H1 (cell line): ENCODE measurements at regions not wholly inside any gene's neighbourhood (a gene's known extent, or its start where the extent isn't known, plus 50 kb on each side); places are given as distances from the start of the nearest gene placed in this dataset.

Experiments
- CTCF ChIA-PET: fragments of 300-600 bp; sonication (Branson Sonifier 250); formaldehyde crosslinking; loops from one replicate; lab custom pipeline; 2021; ENCODE audit not compliant: partially characterized antibody; lab: Charles Lee
- POLR2A ChIA-PET: fragments of 300-600 bp; sonication (Branson Sonifier 250); formaldehyde crosslinking; loops from one replicate; lab custom pipeline; 2021; ENCODE audit warnings: inconsistent platforms; ENCODE audit not compliant: partially characterized antibody; lab: Charles Lee
- DNase-seq, 2 experiments: peaks; one replicate each; pipeline versions ENCODE4 v3.0.0 to v3.0.0-alpha.2; 2010 to 2022; ENCODE audit warnings: low spot score in 2 of 2, low read depth in 1 of 2, mixed read lengths in 1 of 2
- FAIRE-seq: peaks from 2 replicates; lab custom pipeline; 2011; peaks lifted over from hg19 to GRCh38; lab: Jason Lieb, UNC
- H2AFZ ChIP-seq: 2 replicates; pipeline ENCODE4 v1.8.1; 2012; ENCODE audit warnings: low read length, inconsistent platforms
- H2AK5ac ChIP-seq: 2 replicates; pipeline ENCODE4 v1.6.1; 2013; ENCODE audit warnings: low read depth, low read length
- H2BK120ac ChIP-seq: replicated peaks from 2 replicates; pipeline ENCODE3; 2013; ENCODE audit warnings: low read depth, low read length, inconsistent platforms
- H2BK12ac ChIP-seq: 2 replicates; pipeline ENCODE4 v1.6.1; 2013; ENCODE audit warnings: low read depth, low read length
- H2BK15ac ChIP-seq: 2 replicates; pipeline ENCODE4 v1.6.1; 2013; ENCODE audit warnings: low read length
- H2BK20ac ChIP-seq: 2 replicates; pipeline ENCODE4 v1.6.1; 2013; ENCODE audit warnings: low read length
- H2BK5ac ChIP-seq: 2 replicates; pipeline ENCODE4 v1.6.1; 2013; ENCODE audit warnings: low read depth, low read length
- H3K14ac ChIP-seq: 2 replicates; pipeline ENCODE4 v1.6.1; 2013; ENCODE audit warnings: inconsistent platforms; ENCODE audit not compliant: insufficient read length
- H3K18ac ChIP-seq: 2 replicates; pipeline ENCODE4 v1.6.1; 2013; ENCODE audit warnings: low read length; ENCODE audit errors: extremely low read depth
- H3K23ac ChIP-seq: 2 replicates; pipeline ENCODE4 v1.6.1; 2013; ENCODE audit warnings: inconsistent platforms; ENCODE audit not compliant: insufficient read length
- H3K23me2 ChIP-seq: 2 replicates; pipeline ENCODE4 v1.6.1; 2013; ENCODE audit warnings: low read depth, low read length
- H3K27ac ChIP-seq: 2 replicates; pipeline ENCODE4 v1.6.1; 2011; ENCODE audit warnings: low read depth, low read length, inconsistent platforms
- H3K27me3 ChIP-seq, 4 experiments: replicated peaks in 1 of 4; 1 replicate in 1 of 4; 2 replicates in 3 of 4; pipeline versions ENCODE4 v1.6.1 to v1.8.1; 2011 to 2013; ENCODE audit warnings: low read length in 3 of 4, mild to moderate bottlenecking in 3 of 4, inconsistent platforms in 2 of 4, mixed read lengths in 2 of 4, moderate library complexity in 1 of 4; ENCODE audit not compliant: control insufficient read depth in 3 of 4, insufficient read depth in 3 of 4; ENCODE audit errors: extremely low read depth in 1 of 4
- H3K36me3 ChIP-seq, 4 experiments: 2 replicates each; pipeline versions ENCODE4 v1.6.1 to v1.8.1; 2011 to 2013; ENCODE audit warnings: mild to moderate bottlenecking in 4 of 4, low read length in 3 of 4, moderate library complexity in 2 of 4, control low read depth in 1 of 4, inconsistent platforms in 1 of 4; ENCODE audit not compliant: insufficient read depth in 4 of 4, control insufficient read depth in 2 of 4
- H3K4ac ChIP-seq: replicated peaks from 2 replicates; pipeline ENCODE3; 2013; ENCODE audit warnings: low read length, low read depth, mixed read lengths, inconsistent platforms; ENCODE audit not compliant: insufficient read length
- H3K4me1 ChIP-seq, 4 experiments: replicated peaks in 1 of 4; 1 replicate in 1 of 4; 2 replicates in 3 of 4; pipeline versions ENCODE4 v1.6.1 to v1.8.1; 2011 to 2013; ENCODE audit warnings: low read length in 3 of 4, inconsistent platforms in 2 of 4, mixed read lengths in 1 of 4; ENCODE audit not compliant: insufficient read depth in 4 of 4, control insufficient read depth in 3 of 4
- H3K4me2 ChIP-seq, 2 experiments: 2 replicates each; pipeline versions ENCODE4 v1.6.1 to v1.8.1; 2011 to 2013; ENCODE audit warnings: low read depth in 2 of 2, low read length in 2 of 2, control low read depth in 1 of 2, inconsistent platforms in 1 of 2, mild to moderate bottlenecking in 1 of 2; ENCODE audit not compliant: insufficient read depth in 1 of 2
- H3K4me3 ChIP-seq, 4 experiments: fragments of 200-600, 300-600 bp in 1 of 4; sonication (generic), shearing (Covaris generic), sonication (Bioruptor Twin) in 1 of 4; 2 replicates each; pipeline versions ENCODE4 v1.5.1 to v1.8.1; 2011 to 2016; ENCODE audit warnings: low read length in 4 of 4, low read depth in 3 of 4, control low read depth in 2 of 4, inconsistent platforms in 2 of 4, mild to moderate bottlenecking in 2 of 4, mixed read lengths in 1 of 4, moderate library complexity in 1 of 4; ENCODE audit not compliant: insufficient read depth in 2 of 4; ENCODE audit errors: extremely low read depth in 1 of 4
- H3K56ac ChIP-seq: replicated peaks from 2 replicates; pipeline ENCODE3; 2013; ENCODE audit warnings: low read depth, mild to moderate bottlenecking, mixed read lengths, low read length, inconsistent platforms; ENCODE audit not compliant: insufficient read length
- H3K79me1 ChIP-seq: 2 replicates; pipeline ENCODE4 v1.6.1; 2013; ENCODE audit warnings: low read depth, low read length, control low read depth
- H3K79me2 ChIP-seq, 2 experiments: 2 replicates each; pipeline versions ENCODE4 v1.6.1 to v1.8.1; 2012 to 2013; ENCODE audit warnings: low read length in 2 of 2, mild to moderate bottlenecking in 2 of 2, inconsistent platforms in 1 of 2; ENCODE audit not compliant: insufficient read depth in 2 of 2, control insufficient read depth in 1 of 2
- H3K9ac ChIP-seq, 4 experiments: replicated peaks in 1 of 4; 1 replicate in 1 of 4; 2 replicates in 3 of 4; pipeline versions ENCODE4 v1.6.1 to v1.8.1; 2011 to 2013; ENCODE audit warnings: low read depth in 3 of 4, low read length in 3 of 4, control low read depth in 2 of 4, mild to moderate bottlenecking in 2 of 4, moderate library complexity in 2 of 4, inconsistent platforms in 1 of 4; ENCODE audit errors: extremely low read depth in 1 of 4
- H3K9me3 ChIP-seq, 2 experiments: 2 replicates each; pipeline versions ENCODE4 v1.6.1 to v1.8.1; 2012 to 2013; ENCODE audit warnings: mild to moderate bottlenecking in 2 of 2, moderate library complexity in 2 of 2, control low read depth in 1 of 2, inconsistent platforms in 1 of 2, low read depth in 1 of 2, low read length in 1 of 2, mixed read lengths in 1 of 2; ENCODE audit not compliant: insufficient read depth in 2 of 2
- H4K20me1 ChIP-seq, 2 experiments: replicated peaks in 1 of 2; 2 replicates each; pipeline versions ENCODE3 to v1.8.1; 2011 to 2013; ENCODE audit warnings: inconsistent platforms in 2 of 2, low read length in 2 of 2, mild to moderate bottlenecking in 1 of 2; ENCODE audit not compliant: insufficient read depth in 2 of 2, control insufficient read depth in 1 of 2
- H4K5ac ChIP-seq: 2 replicates; pipeline ENCODE4 v1.6.1; 2013; ENCODE audit warnings: low read length, low read depth, mixed read lengths, inconsistent platforms; ENCODE audit not compliant: insufficient read length
- H4K8ac ChIP-seq: 2 replicates; pipeline ENCODE4 v1.8.0; 2013; ENCODE audit warnings: mild to moderate bottlenecking, moderate library complexity, low read length, inconsistent platforms; ENCODE audit not compliant: insufficient read depth; ENCODE audit errors: extremely low read depth
- H4K91ac ChIP-seq: replicated peaks from 2 replicates; pipeline ENCODE3; 2013; ENCODE audit warnings: low read length, mixed read lengths, inconsistent platforms; ENCODE audit not compliant: insufficient read length
- CREB1 ChIP-seq: IDR thresholded peaks from 2 replicates; pipeline ENCODE4 v1.6.1; 2012; ENCODE audit warnings: inconsistent platforms
- KDM4A ChIP-seq: IDR thresholded peaks from one replicate; pipeline ENCODE4 v1.7.1; 2012; ENCODE audit warnings: low read depth, mild to moderate bottlenecking, moderate library complexity, low read length, inconsistent platforms; ENCODE audit not compliant: severe bottlenecking
- NANOG ChIP-seq: IDR thresholded peaks from 2 replicates; pipeline ENCODE4 v1.6.1; 2011; ENCODE audit warnings: low read length, low read depth, mild to moderate bottlenecking, inconsistent platforms; ENCODE audit not compliant: insufficient read depth, poor library complexity, severe bottlenecking
- NRF1 ChIP-seq: IDR thresholded peaks from 2 replicates; pipeline ENCODE4 v1.6.1; 2011; ENCODE audit warnings: mild to moderate bottlenecking, low read depth, low read length, improper control_type of control experiment
- WGBS, 2 experiments: shearing (Covaris generic) in 1 of 2; methylation state at CpG; one replicate each; pipeline versions ENCODE4 v1.1.6 to v1.1.7; 2013 to 2015; ENCODE audit warnings: low lambda C conversion rate in 2 of 2, mixed read lengths in 2 of 2, inconsistent platforms in 1 of 2, low coverage in 1 of 2, missing lambda C conversion rate in 1 of 2; ENCODE audit not compliant: insufficient replicate concordance in 2 of 2, insufficient coverage in 1 of 2, insufficient read length in 1 of 2; ENCODE audit errors: extremely low coverage in 1 of 2, missing lambda C conversion rate in 1 of 2; 5-methylcytosine and 5-hydroxymethylcytosine counted together
- TF ChIP-seq, protein P1 (sequence below): IDR thresholded peaks from 2 replicates; pipeline ENCODE4 v1.6.1; 2011; ENCODE audit warnings: low read depth, mild to moderate bottlenecking, low read length; ENCODE audit not compliant: insufficient read depth
- TF ChIP-seq, protein P2 (sequence below): IDR thresholded peaks from 2 replicates; pipeline ENCODE4 v1.6.1; 2012; ENCODE audit warnings: low read length, inconsistent platforms

DNA sequence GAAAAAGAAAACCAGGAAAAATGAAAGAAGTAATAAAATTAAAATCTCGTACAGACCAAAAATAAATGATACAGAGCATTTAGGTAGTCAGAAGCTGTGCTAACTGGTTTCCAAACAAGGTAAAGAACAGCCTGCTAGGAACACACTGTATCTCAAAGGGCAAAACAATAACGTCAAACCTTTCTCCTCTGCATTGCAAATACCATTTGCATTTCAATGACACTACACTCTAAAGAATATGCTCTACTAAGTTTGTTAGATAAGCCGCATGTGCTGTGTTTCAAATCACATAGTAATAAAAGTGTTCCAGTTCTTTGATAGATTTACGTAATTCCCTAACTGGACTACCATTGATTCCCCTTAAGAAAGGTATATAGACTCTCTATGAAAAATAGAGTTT is 648.8 kb downstream of the PLA2G4A start:
- Histone ChIP-seq H3K18ac (no peak overlapping the region), H3K27ac (no peak overlapping the region), H4K91ac (no peak overlapping the region), H3K56ac (no peak overlapping the region), H2BK12ac (no peak overlapping the region), H3K4ac (no peak overlapping the region), H3K4me2 (0 out of 4 replicates have a peak overlapping the region, but pooled peaks of 1 of the 2 experiments have one; percentile 11), H3K4me1 (peaks cover 0 to 3% (median 2%) of the 10 kb centered on the region in 4 experiments; a peak in 2 of 7 replicates), H2BK15ac (no peak overlapping the region), H3K9me3 (no peaks in the 10 kb centered on the region), H3K23me2 (no peaks in the 10 kb centered on the region), H2AK5ac (no peak overlapping the region), H3K79me2 (no peaks in the 10 kb centered on the region), H3K9ac (no peak overlapping the region), H3K27me3 (no peaks in the 10 kb centered on the region), H4K8ac (no peak overlapping the region), H4K20me1 (no peaks in the 10 kb centered on the region), H2BK20ac (no peak overlapping the region), H3K14ac (no peak overlapping the region), H3K36me3 (no peaks in the 10 kb centered on the region; a peak in 1 of 8 replicates), H2BK120ac (no peak overlapping the region), H3K4me3 (no peak overlapping the region), H2BK5ac (no peak overlapping the region), H3K23ac (no peak overlapping the region), H3K79me1 (no peaks in the 10 kb centered on the region), H2AFZ (no peak overlapping the region), H4K5ac (no peak overlapping the region)
- DNase-seq (no peak), FAIRE-seq (no peak)
- CTCF ChIA-PET: interaction anchor here (0.7 to 2.7 kb wide), 10 partner anchors 7 to 877 kb away, joined by 3 to 7 read pairs (median 3); no protein-coding TSS in a partner anchor
- WGBS, 2 experiments: 47% methylated on average over 4 of the region's 4 CpGs; no CpG with 5 or more reads in 1 of the 2 experiments
- TF ChIP-seq CREB1 (no peak), KDM4A (no peak), NANOG (no peak), NRF1 (no peak)
- TF ChIP-seq, protein P1, sequence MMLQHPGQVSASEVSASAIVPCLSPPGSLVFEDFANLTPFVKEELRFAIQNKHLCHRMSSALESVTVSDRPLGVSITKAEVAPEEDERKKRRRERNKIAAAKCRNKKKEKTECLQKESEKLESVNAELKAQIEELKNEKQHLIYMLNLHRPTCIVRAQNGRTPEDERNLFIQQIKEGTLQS: no peak
- TF ChIP-seq, protein P2, sequence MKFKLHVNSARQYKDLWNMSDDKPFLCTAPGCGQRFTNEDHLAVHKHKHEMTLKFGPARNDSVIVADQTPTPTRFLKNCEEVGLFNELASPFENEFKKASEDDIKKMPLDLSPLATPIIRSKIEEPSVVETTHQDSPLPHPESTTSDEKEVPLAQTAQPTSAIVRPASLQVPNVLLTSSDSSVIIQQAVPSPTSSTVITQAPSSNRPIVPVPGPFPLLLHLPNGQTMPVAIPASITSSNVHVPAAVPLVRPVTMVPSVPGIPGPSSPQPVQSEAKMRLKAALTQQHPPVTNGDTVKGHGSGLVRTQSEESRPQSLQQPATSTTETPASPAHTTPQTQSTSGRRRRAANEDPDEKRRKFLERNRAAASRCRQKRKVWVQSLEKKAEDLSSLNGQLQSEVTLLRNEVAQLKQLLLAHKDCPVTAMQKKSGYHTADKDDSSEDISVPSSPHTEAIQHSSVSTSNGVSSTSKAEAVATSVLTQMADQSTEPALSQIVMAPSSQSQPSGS: no peak
- POLR2A ChIA-PET: no interaction called here
